NAMALWA (cell line): ENCODE measurements at regions not wholly inside any gene's neighbourhood (a gene's known extent, or its start where the extent isn't known, plus 50 kb on each side); places are given as distances from the start of the nearest gene placed in this dataset.
"Not testable (repeated sequence)": the region's sequence is repeated elsewhere in the genome, so short reads cannot be mapped to it uniquely, and the experiment has no call there.

Experiments used
- DNase-seq: peaks from one replicate; pipeline ENCODE4 v3.0.0-alpha.2; 2015; ENCODE audit warnings: low spot score

DNA sequence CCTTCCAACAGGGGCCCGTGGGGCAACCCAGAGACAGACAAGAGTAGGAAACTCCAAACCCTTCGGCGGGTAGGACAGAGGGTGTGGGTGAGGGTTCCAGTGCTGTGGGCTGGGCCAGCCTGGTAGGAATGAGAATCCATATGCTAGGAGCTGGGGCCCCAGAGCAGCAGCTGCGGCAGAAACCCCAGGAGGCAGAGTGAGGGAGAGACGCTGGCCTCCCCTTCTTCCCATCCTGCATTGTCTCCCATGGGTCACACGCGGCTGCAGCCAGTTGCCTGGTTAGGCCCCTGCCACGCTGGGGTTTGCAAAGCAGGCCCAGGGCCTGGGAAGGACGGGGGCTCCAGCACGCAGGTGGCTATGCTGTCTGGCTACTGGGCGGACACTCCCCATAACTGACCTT is 113.1 kb upstream of the CCZ1B start:
- DNase-seq, result not testable (repeated sequence)

DNA sequence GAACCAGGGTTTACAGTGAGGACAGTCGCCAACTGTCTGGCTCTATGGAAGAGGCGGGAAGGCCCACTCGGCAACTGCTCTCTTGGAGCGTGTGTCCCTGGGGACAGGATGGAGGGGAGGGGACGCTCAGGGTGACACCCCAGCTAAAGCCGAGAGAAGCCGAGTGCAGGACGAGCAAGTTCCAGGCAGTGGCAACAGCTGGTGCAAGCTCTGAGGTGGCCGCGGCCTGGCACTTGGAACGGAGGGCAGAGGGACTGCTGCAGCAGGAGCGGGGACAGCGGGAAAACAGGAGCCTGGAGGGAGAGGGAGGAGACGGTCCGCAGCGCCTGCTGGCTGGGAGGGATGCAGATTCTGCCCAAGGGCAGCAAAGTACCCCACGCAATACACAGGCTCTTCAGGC is 113.8 kb upstream of the CCZ1B start:
- DNase-seq, result not testable (repeated sequence)

DNA sequence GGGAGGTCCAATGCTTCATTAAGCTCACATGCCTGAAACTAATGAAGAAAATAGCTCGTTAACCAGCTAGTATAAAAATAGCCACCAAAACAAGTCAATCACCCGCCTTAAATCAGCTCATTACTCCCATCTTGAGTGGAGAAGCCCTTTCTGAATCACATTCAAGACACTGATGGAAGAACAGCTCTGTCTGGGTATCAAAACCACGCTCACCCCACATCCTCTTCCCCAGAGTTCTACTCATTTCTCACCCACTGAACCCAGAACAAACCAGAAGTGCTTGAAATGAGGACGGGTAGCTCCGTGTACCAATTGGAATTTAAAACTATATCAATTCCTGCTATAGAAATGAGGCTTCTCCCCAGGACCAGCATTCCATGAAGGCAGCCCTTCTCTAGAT is 120.8 kb upstream of the CCZ1B start:
- DNase-seq, result not testable (repeated sequence)

- DNase-seq, result not testable (repeated sequence)
Measured at GRCh38 chr7:6950231-6950630, 124.2 kb upstream of the CCZ1B start.

DNA sequence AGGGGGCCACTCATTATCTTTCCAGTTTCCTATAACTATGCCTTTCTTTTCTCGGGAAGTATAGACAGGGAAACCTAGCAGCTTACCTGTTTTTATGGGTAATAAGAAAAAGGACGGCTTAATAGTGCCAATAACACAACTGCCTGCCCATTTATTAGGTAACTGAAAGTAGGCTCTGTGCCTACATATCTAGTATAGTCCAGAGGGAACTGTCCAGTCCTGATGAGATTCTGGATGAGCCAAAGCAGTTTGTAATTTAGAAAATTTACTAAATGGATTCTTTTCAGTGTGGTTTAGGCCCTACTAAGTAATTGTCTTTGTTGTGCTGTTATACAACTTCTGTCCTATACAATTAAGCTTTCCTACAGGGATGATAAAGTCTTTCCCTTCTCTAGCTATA is 125.5 kb upstream of the CCZ1B start:
- DNase-seq, result not testable (repeated sequence)

GRCh38 chr7:6953138-6953797 is 127.2 kb upstream of the CCZ1B start:
- not testable (repeated sequence) for DNase-seq

DNA sequence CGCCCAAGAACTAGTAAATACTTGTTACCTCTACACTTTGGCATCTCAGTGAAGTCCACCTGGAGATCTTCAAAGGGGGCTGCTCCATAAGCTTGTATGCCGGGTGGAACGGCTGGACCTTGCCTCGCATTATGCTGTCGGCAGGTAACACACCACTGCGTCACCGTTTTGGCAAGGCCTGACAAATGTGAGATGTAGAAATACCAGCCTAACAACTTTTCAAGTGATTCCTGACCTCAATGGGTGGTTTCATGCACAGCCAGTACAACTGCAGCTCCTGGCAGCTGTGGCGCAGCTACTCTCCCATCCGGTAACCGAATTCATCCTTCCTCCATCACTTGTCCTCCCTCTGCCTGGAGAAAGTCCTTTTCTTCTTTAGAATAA is 127.7 kb upstream of the CCZ1B start:
- not testable (repeated sequence) for DNase-seq

DNA sequence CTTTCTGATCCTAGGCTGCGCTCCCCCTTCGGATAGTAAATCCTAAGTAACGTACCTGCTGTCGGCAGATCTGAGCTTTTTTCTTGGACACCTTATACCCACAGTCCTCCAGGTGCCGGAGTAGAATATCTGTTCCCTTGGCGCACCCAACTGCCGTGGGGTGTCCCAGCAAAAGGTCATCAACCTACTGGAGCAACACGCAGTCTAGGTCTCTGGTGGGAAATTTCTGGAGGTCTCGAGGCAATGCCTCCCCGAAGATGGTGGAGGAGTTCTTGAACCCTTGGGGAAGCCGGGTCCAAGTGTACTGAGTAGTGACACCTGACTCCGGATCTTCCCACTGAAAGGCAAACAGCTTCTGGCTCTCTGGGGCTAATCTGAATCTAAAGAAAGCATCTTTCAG is 129.3 kb upstream of the CCZ1B start:
- DNase-seq, result not testable (repeated sequence)

DNA sequence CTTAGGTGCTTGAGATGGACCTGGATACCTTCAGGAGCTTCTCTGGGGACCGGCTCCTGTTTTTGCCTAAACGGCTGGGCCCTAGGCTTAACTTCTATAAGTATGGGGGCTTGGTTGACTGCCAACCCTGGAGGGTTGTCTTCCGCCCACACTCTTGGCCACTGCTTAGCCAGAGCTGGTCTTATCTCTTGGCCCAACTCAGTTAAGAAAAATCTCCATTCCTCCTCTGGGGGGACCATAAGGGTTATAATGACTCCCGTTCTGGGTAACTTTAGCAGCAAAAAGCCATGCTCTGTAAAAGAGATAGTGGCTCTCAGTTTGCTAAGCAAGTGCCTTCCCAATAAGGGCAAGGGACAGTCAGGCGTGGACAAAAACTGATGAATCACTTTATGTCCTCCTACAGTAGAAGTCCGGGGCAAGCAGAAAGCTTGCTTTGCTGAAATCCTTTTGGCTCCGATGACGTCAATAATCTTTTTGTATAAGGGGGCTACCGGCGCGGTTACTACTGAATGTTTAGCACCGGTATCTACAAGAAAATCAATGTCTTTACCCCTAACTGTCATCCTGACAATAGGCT is 130.0 kb upstream of the CCZ1B start:
- DNase-seq, result not testable (repeated sequence)

DNA sequence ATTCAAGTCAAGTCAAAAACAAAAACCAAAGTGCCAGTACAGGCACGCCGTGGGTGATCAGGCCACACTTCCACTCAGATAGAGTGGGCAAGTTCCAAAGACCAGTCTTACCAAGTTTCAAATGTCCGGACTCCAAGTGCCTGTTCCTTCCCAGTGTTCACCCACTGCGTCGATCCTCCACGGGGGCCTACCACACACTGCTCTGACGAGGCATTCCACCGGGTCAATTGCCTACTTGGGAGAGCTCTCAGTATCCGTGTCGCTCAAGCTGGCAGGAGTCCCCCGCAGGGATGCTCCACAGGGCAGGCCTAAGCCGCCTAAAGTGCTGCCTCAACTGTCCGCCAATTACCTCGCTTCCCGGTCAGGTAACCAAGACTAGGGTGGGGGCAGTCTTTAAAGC is 132.3 kb upstream of the CCZ1B start:
- not testable (repeated sequence) for DNase-seq

DNA sequence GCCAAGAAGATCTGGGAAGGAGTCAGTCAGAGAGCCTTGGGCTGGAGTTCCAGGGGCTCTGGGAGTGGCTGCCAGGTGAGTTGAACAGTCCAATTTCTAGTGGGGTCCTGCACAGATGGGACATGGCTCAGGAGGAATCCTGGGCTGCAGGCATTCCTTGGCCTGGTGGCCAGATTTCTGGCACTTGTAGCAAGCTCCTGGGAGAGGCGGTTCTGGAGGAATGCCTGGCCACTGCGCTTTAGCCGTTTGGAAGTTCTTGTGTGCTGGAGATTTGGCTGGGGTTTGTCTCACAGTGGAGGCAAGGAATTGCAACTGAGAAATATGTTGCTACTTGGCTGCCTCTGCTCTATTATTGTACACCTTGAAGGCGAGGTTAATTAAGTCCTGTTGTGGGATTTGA is 133.9 kb upstream of the CCZ1B start:
- not testable (repeated sequence) for DNase-seq

DNA sequence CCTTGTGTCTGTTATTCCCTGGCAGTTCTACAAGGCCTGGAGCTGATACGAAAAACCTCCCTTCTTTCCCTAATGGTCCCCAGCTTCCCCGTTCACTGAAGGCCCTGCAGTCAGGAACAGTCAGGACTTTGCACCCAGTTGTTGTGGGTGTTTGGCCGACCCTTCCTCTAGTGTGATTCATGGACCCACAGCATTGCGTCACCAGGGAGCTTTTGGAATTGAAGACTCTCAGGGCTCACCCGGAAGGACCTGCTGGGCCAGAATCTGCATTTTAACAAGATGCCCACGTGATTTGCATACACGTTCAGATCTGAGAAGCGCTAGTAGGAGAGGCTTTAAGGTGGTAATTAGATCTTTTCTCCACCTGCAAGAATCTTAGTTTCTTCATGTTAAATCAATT is 136.8 kb upstream of the CCZ1B start:
- DNase-seq, result not testable (repeated sequence)

- peak; percentile 61 for DNase-seq
Measured at GRCh38 chr7:6965051-6965450, 139.0 kb upstream of the CCZ1B start.

DNA sequence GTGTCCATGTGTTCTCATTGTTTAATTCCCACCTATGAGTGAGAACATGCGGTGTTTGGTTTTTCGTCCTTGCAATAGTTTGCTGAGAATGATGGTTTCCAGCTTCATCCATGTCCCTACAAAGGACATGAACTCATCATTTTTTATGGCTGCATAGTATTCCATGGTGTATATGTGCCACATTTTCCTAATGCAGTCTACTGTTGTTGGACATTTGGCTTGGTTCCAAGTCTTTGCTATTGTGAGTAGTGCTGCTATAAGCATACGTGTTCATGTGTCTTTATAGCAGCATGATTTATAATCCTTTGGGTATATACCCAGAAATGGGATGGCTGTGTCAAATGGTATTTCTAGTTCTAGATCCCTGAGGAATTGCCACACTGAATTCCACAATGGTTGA is 144.1 kb upstream of the CCZ1B start:
- not testable (repeated sequence) for DNase-seq

DNA sequence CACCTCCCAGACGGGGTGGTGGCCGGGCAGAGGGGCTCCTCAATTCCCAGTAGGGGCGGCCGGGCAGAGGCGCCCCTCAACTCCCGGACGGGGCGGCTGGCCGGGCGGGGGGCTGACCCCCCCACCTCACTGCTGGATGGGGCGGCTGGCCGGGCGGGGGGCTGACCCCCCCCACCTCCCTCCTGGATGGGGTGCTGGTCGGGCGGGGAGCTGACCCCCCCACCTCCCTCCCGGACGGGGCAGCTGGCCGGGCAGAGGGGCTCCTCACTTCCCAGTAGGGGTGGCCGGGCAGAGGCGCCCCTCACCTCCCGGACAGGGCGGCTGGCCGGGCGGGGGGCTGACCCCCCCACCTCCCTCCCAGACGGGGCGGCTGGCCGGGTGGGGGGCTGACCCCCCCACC is 148.8 kb upstream of the CCZ1B start:
- DNase-seq, result not testable (repeated sequence)

- DNase-seq, result not testable (repeated sequence)
Measured at GRCh38 chr7:6975346-6975745, 149.3 kb upstream of the CCZ1B start.

- DNase-seq, result not testable (repeated sequence)
Measured at GRCh38 chr7:6977368-6977767, 151.3 kb upstream of the CCZ1B start.

- not testable (repeated sequence) for DNase-seq
Measured at GRCh38 chr7:6978326-6978725, 152.3 kb upstream of the CCZ1B start.

- DNase-seq, result not testable (repeated sequence)
Measured at GRCh38 chr7:6979456-6979855, 153.4 kb upstream of the CCZ1B start.

DNA sequence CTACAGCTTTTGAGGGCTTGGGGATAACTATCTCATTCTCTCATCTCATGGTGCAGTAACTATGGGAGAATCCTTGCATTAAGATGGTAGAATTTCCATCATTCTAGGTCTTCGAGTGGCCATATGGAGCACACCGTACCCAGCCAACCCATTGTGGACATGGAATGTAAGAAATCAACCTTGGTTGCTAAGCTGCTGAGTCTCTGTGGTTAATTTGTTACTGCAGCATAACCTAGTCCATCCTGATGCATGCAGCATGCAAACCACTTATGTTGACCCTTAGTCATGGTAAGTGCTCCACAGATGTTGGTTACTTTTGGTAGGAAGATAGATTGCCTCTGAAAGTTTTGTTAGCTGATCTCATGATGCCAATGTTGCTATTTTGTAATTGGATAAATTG is 156.3 kb upstream of the CCZ1B start:
- DNase-seq, result not testable (repeated sequence)

GRCh38 chr7:6986892-6987291 is 160.8 kb upstream of the CCZ1B start:
- not testable (repeated sequence) for DNase-seq

GRCh38 chr7:6988608-6989007 is 162.5 kb upstream of the CCZ1B start:
- DNase-seq, result not testable (repeated sequence)

DNA sequence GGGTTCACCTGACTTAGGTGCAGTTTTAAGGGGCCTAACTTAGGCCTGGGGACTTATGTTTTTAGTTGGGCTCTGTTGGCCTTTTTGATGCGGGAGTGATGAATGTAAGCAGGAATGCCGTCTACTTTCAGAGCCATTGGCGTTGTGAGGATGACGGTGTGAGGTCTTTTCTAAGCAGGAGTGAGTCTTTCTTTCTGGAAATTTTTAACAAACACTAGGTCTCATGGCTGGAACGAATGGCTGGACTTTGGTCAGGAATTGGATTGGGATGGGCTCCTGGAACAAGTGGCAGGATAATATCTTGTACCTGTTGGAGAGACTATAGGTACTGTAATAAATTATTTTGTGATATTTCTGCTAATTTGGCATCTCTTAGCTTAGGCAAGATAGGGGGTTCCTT is 163.9 kb upstream of the CCZ1B start:
- not testable (repeated sequence) for DNase-seq
